ENCODE measurements at regions not wholly inside any gene's neighbourhood (a gene's known extent, or its start where the extent isn't known, plus 50 kb on each side); places are given as distances from the start of the nearest gene placed in this dataset.

DNA sequence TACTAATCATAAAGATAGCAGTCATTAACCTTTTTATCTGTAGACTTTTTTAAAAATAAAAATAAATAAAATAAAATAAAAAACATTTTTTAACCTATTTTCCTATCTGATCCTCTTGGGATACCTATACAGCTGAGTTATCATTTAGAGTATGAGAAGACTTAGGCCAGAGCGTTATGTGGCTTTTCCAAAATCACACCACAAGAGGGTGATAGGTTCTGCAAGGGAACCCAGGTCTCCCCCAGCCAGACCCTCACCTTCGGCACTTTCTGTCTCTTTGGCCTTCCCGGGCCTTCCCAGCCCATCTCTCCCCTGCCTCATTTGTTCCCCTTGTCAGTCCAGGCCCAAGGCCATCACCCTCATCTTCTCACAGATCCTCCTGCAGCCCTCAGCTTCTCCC lies 311.7 kb downstream of the SMAD2 start:
- no peak for DNase-seq (ENCODE audit: low spot score)
- no peak overlapping the region for H3K27ac Mint-ChIP-seq (ENCODE audit: unreplicated experiment)
- no peaks in the 10 kb centered on the region for H3K4me1 Mint-ChIP-seq (ENCODE audit: low read depth)
- TF ChIP-seq, protein P1, sequence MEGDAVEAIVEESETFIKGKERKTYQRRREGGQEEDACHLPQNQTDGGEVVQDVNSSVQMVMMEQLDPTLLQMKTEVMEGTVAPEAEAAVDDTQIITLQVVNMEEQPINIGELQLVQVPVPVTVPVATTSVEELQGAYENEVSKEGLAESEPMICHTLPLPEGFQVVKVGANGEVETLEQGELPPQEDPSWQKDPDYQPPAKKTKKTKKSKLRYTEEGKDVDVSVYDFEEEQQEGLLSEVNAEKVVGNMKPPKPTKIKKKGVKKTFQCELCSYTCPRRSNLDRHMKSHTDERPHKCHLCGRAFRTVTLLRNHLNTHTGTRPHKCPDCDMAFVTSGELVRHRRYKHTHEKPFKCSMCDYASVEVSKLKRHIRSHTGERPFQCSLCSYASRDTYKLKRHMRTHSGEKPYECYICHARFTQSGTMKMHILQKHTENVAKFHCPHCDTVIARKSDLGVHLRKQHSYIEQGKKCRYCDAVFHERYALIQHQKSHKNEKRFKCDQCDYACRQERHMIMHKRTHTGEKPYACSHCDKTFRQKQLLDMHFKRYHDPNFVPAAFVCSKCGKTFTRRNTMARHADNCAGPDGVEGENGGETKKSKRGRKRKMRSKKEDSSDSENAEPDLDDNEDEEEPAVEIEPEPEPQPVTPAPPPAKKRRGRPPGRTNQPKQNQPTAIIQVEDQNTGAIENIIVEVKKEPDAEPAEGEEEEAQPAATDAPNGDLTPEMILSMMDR (IDR thresholded peaks at IDR 0.05): no peak
- peaks cover 20% of the 10 kb centered on the region for H3K27me3 Mint-ChIP-seq (ENCODE audit: low read depth)
- H3K36me3 Mint-ChIP-seq (ENCODE audit: low read depth): no peaks in the 10 kb centered on the region
- no peak overlapping the region for H3K4me3 Mint-ChIP-seq (ENCODE audit: unreplicated experiment)
- H3K9me3 Mint-ChIP-seq (ENCODE audit: low read depth): no peaks in the 10 kb centered on the region

- Mint-ChIP-seq H3K9me3 (ENCODE audit: low read depth) (peaks cover 4% of the 10 kb centered on the region), H3K4me3 (ENCODE audit: unreplicated experiment) (no peak overlapping the region), H3K27ac (ENCODE audit: unreplicated experiment) (no peak overlapping the region), H3K4me1 (ENCODE audit: low read depth) (no peaks in the 10 kb centered on the region), H3K27me3 (ENCODE audit: low read depth) (peaks cover 8% of the 10 kb centered on the region), H3K36me3 (ENCODE audit: low read depth) (no peaks in the 10 kb centered on the region)
- TF ChIP-seq, protein P1 (IDR thresholded peaks at IDR 0.05): no peak
- no peak for DNase-seq (ENCODE audit: low spot score)
Observed at GRCh38 chr18:47615043-47615442, 315.4 kb downstream of the SMAD2 start.

- TF ChIP-seq, protein P1 (IDR thresholded peaks at IDR 0.05): no peak
- H3K4me3 Mint-ChIP-seq (ENCODE audit: unreplicated experiment): no peak overlapping the region
- H3K27me3 Mint-ChIP-seq (ENCODE audit: low read depth): peaks cover 2% of the 10 kb centered on the region
- no peaks in the 10 kb centered on the region for H3K4me1 Mint-ChIP-seq (ENCODE audit: low read depth)
- H3K9me3 Mint-ChIP-seq (ENCODE audit: low read depth): peaks cover 4% of the 10 kb centered on the region
- H3K36me3 Mint-ChIP-seq (ENCODE audit: low read depth): no peaks in the 10 kb centered on the region
- H3K27ac Mint-ChIP-seq (ENCODE audit: unreplicated experiment): no peak overlapping the region
- DNase-seq (ENCODE audit: low spot score): no peak
Observed at GRCh38 chr18:47613929-47614328, 316.5 kb downstream of the SMAD2 start.

GRCh38 chr18:47611649-47612048 lies 318.8 kb downstream of the SMAD2 start:
- no peaks in the 10 kb centered on the region for H3K36me3 Mint-ChIP-seq (ENCODE audit: low read depth)
- TF ChIP-seq, protein P1 (IDR thresholded peaks at IDR 0.05): no peak
- H3K9me3 Mint-ChIP-seq (ENCODE audit: low read depth): peaks cover 4% of the 10 kb centered on the region
- no peaks in the 10 kb centered on the region for H3K4me1 Mint-ChIP-seq (ENCODE audit: low read depth)
- DNase-seq (ENCODE audit: low spot score): no peak
- no peak overlapping the region for H3K4me3 Mint-ChIP-seq (ENCODE audit: unreplicated experiment)
- no peaks in the 10 kb centered on the region for H3K27me3 Mint-ChIP-seq (ENCODE audit: low read depth)
- no peak overlapping the region for H3K27ac Mint-ChIP-seq (ENCODE audit: unreplicated experiment)

GRCh38 chr18:47606526-47606925 lies 323.9 kb downstream of the SMAD2 start:
- H3K36me3 Mint-ChIP-seq (ENCODE audit: low read depth): no peaks in the 10 kb centered on the region
- H3K4me1 Mint-ChIP-seq (ENCODE audit: low read depth): no peaks in the 10 kb centered on the region
- no peak for DNase-seq (ENCODE audit: low spot score)
- H3K9me3 Mint-ChIP-seq (ENCODE audit: low read depth): peaks cover 4% of the 10 kb centered on the region
- H3K4me3 Mint-ChIP-seq (ENCODE audit: unreplicated experiment): no peak overlapping the region
- H3K27me3 Mint-ChIP-seq (ENCODE audit: low read depth): peaks cover 8% of the 10 kb centered on the region
- no peak overlapping the region for H3K27ac Mint-ChIP-seq (ENCODE audit: unreplicated experiment)
- TF ChIP-seq, protein P1 (IDR thresholded peaks at IDR 0.05): no peak

All from chondrocyte (in vitro differentiated cells).